PC-9 (cell line): ENCODE measurements at regions not wholly inside any gene's neighbourhood (a gene's known extent, or its start where the extent isn't known, plus 50 kb on each side); places are given as distances from the start of the nearest gene placed in this dataset.

Source experiments
- BruUV-seq: library from RNA; stranded (reverse); fragments of 400-500 nt; replicated peaks from 2 replicates; lab custom pipeline; 2021; lab: Mats Ljungman, UMichigan
- CTCF ChIA-PET: fragments of 300-600 bp; sonication (Branson Sonifier 250); formaldehyde crosslinking; loops from one replicate; lab custom pipeline; 2022; ENCODE audit warnings: antibody characterized with exemption; lab: Charles Lee
- POLR2A ChIA-PET: fragments of 300-600 bp; sonication (Branson Sonifier 250); formaldehyde crosslinking; loops from one replicate; lab custom pipeline; 2022; ENCODE audit warnings: antibody characterized with exemption; ENCODE audit not compliant: unreplicated experiment; lab: Charles Lee
- DNase-seq, 2 experiments: peaks; one replicate each; pipeline versions ENCODE4 v3.0.0 to v3.0.0-alpha.2; 2015 to 2022; ENCODE audit warnings: mixed read lengths in 1 of 2
- H2AFZ ChIP-seq: fragments of 200-600 bp; sonication (generic); 2 replicates; pipeline ENCODE4 v1.8.1; 2017; ENCODE audit warnings: antibody characterized with exemption
- H3F3A ChIP-seq: fragments of 200-600 bp; sonication (generic); 2 replicates; pipeline ENCODE4 v1.8.1; 2017; ENCODE audit warnings: antibody characterized with exemption, mild to moderate bottlenecking, low read depth; ENCODE audit not compliant: insufficient read depth
- H3K27ac ChIP-seq: fragments of 200-600 bp; sonication (generic); 2 replicates; pipeline ENCODE4 v1.6.1; 2016; ENCODE audit warnings: mixed run types
- H3K27me3 ChIP-seq: fragments of 200-600 bp; sonication (generic); 2 replicates; pipeline ENCODE4 v1.6.1; 2016; ENCODE audit warnings: low read depth, mixed run types; ENCODE audit not compliant: insufficient read depth
- H3K36me3 ChIP-seq: fragments of 200-600 bp; sonication (generic); 2 replicates; pipeline ENCODE4 v1.6.1; 2016; ENCODE audit warnings: low read depth, mixed run types
- H3K4me1 ChIP-seq: fragments of 200-600 bp; sonication (generic); replicated peaks from 2 replicates; pipeline ENCODE4 v1.6.1; 2016; ENCODE audit warnings: mixed run types; ENCODE audit not compliant: insufficient read depth
- H3K4me2 ChIP-seq: fragments of 200-600 bp; sonication (generic); 2 replicates; pipeline ENCODE4 v1.6.1; 2017; ENCODE audit warnings: mixed run types
- H3K4me3 ChIP-seq: fragments of 200-600 bp; sonication (generic); 2 replicates; pipeline ENCODE4 v1.6.1; 2016; ENCODE audit warnings: mixed run types
- H3K79me2 ChIP-seq: fragments of 200-600 bp; sonication (generic); 2 replicates; pipeline ENCODE4 v1.6.1; 2017; ENCODE audit warnings: low read depth, mixed run types
- H3K9me2 ChIP-seq: fragments of 200-600 bp; sonication (generic); 2 replicates; pipeline ENCODE4 v1.8.1; 2017; ENCODE audit warnings: mild to moderate bottlenecking; ENCODE audit not compliant: insufficient read depth
- H3K9me3 ChIP-seq: fragments of 200-600 bp; sonication (generic); 2 replicates; pipeline ENCODE4 v1.8.1; 2016; ENCODE audit warnings: low read depth; ENCODE audit not compliant: insufficient read depth
- H4K20me1 ChIP-seq: fragments of 200-600 bp; sonication (generic); 2 replicates; pipeline ENCODE4 v1.8.1; 2017; ENCODE audit not compliant: insufficient read depth
- EZH2 ChIP-seq: fragments of 200-600 bp; sonication (generic); IDR thresholded peaks from 2 replicates; pipeline ENCODE4 v1.8.0; 2017; ENCODE audit warnings: antibody characterized with exemption, low read depth
- intact Hi-C: fragments of 100-400 bp; cut with micrococcal nuclease; formaldehyde crosslinking; loops from one replicate; pipeline ENCODE4 v1.10.0; 2022; ENCODE audit not compliant: unreplicated experiment
- TF ChIP-seq, protein P1 (sequence below): fragments of 200-600 bp; sonication (generic); conservative IDR thresholded peaks from 2 replicates; pipeline ENCODE4 v1.6.1; 2017; ENCODE audit warnings: mixed run types, antibody characterized with exemption, mild to moderate bottlenecking, moderate library complexity

DNA sequence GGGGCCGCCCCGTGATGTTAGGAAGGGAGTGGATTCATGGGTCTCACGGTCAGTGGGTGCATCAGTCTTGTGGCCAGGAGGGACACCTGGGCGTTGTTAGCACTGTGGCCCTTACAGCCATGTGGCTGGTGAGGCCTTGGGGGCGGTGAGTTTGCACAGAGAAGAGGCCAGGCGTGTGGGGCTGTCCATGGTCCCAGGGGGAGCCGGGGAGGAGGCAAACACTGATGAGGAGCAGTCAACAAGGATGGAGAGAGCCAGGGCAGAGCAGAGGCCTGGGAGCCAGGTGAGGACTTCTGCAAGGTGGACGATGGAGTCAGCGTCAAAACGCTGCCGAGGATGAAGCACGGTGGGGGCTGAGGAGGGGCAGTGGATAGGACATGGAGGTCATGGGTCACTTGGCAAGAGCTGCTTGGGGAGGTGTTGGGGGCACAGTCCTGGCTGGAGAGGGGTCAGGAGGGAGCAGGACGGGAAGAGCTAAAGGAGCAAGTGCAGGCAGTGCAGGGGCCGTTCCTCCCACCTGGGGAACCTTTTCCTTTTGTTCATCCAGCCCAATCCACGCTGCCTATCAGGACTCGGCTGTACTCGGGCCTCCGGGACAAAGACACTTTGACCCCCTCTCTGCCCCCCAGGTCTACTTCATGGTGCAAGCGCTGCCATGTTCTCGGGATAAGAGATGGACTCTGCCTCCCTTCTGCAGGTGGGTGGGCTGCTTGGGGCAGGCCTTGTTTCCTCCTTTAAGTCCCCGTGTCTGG is 801.1 kb downstream of the TBC1D22A start:
- Histone ChIP-seq H3K27me3 (peaks cover 95% of the 10 kb centered on the region), H3K27ac (no peak overlapping the region), H3K4me2 (no peak overlapping the region), H3K9me3 (0 out of 2 replicates have a peak, but pooled peaks cover 2% of the 10 kb centered on the region), H3K4me1 (no peaks in the 10 kb centered on the region), H3F3A (no peaks in the 10 kb centered on the region), H3K79me2 (no peaks in the 10 kb centered on the region), H2AFZ (no peak overlapping the region), H3K36me3 (no peaks in the 10 kb centered on the region), H4K20me1 (no peaks in the 10 kb centered on the region), H3K4me3 (no peak overlapping the region), H3K9me2 (no peaks in the 10 kb centered on the region)
- intact Hi-C loops: no loop called here
- CTCF ChIA-PET: no interaction called here
- TF ChIP-seq EZH2: no peak
- TF ChIP-seq, protein P1, sequence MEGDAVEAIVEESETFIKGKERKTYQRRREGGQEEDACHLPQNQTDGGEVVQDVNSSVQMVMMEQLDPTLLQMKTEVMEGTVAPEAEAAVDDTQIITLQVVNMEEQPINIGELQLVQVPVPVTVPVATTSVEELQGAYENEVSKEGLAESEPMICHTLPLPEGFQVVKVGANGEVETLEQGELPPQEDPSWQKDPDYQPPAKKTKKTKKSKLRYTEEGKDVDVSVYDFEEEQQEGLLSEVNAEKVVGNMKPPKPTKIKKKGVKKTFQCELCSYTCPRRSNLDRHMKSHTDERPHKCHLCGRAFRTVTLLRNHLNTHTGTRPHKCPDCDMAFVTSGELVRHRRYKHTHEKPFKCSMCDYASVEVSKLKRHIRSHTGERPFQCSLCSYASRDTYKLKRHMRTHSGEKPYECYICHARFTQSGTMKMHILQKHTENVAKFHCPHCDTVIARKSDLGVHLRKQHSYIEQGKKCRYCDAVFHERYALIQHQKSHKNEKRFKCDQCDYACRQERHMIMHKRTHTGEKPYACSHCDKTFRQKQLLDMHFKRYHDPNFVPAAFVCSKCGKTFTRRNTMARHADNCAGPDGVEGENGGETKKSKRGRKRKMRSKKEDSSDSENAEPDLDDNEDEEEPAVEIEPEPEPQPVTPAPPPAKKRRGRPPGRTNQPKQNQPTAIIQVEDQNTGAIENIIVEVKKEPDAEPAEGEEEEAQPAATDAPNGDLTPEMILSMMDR: no peak
- POLR2A ChIA-PET: no interaction called here
- no TSS peak for BruUV-seq
- no peak for DNase-seq

DNA sequence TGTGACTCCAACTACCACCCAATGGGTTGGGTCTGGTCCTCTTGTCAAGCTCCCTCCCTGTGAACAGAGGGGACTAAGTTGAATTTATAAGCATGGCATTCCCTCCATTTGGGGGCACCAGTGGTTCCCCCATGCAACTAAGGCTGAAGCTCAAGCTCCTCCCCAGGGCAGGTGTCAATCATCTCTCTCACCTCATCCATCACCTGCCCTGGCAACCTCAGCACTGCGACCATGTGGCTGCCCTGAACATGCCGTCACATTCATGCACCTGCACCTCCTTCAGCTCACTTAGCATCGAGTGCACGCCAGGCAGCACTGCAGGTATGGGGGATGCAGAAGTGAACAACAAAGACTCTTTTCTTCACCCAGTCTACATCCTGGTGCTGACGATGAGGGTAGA is 799.3 kb downstream of the TBC1D22A start:
- H3K36me3 ChIP-seq: no peaks in the 10 kb centered on the region
- no peaks in the 10 kb centered on the region for H3K79me2 ChIP-seq
- DNase-seq: no peak
- H3K4me1 ChIP-seq: no peaks in the 10 kb centered on the region
- intact Hi-C loops: no loop called here
- no peak overlapping the region for H3K4me3 ChIP-seq
- ChIA-PET POLR2A (no interaction called here), CTCF (no interaction called here)
- no peak for TF ChIP-seq EZH2
- TF ChIP-seq, protein P1: no peak
- H4K20me1 ChIP-seq: no peaks in the 10 kb centered on the region
- no peak overlapping the region for H3K4me2 ChIP-seq
- H3K27ac ChIP-seq: no peak overlapping the region
- no peaks in the 10 kb centered on the region for H3K9me2 ChIP-seq
- H2AFZ ChIP-seq: no peak overlapping the region
- H3K27me3 ChIP-seq: peaks cover 95% of the 10 kb centered on the region
- peaks cover 9% of the 10 kb centered on the region; the same call in 1 of the 2 replicates for H3F3A ChIP-seq
- no TSS peak for BruUV-seq
- H3K9me3 ChIP-seq: 0 out of 2 replicates have a peak, but pooled peaks cover 6% of the 10 kb centered on the region

DNA sequence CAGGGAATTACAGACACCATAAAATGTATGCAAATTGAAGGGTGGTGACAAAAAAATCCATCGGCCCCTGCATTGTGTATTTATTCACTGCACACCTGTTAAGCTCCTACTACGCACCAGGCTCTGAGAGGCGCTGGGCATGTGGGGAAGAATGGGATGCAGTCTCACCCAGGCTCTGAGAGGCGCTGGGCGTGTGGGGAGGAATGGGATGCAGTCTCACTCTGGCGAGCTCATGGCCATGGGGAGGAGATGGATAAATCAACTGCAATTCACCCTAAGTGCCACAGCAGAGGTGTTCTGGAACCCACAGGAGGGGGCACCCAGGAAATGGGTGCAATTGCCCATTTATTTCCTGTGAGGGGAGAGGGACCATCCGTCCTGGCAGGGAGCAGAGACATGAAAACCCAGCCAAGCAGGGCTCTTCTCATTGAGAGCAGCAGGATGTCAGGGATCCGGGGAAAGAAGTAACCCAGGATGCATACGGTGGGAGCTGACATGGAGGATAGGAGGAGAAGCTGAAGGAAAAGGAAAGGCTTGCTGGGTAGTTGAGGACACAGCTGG is 798.7 kb downstream of the TBC1D22A start:
- ChIA-PET POLR2A (no interaction called here), CTCF (no interaction called here)
- intact Hi-C loops: no loop called here
- no peak for DNase-seq
- H3K4me3 ChIP-seq: no peak overlapping the region
- H2AFZ ChIP-seq: no peak overlapping the region
- H4K20me1 ChIP-seq: no peaks in the 10 kb centered on the region
- no peak overlapping the region for H3K27ac ChIP-seq
- BruUV-seq: no TSS peak
- TF ChIP-seq EZH2: no peak
- TF ChIP-seq, protein P1: no peak
- H3K36me3 ChIP-seq: no peaks in the 10 kb centered on the region
- 0 out of 2 replicates have a peak, but pooled peaks cover 4% of the 10 kb centered on the region for H3K9me3 ChIP-seq
- H3K27me3 ChIP-seq: peaks cover 95% of the 10 kb centered on the region
- H3K4me2 ChIP-seq: no peak overlapping the region
- no peaks in the 10 kb centered on the region for H3K4me1 ChIP-seq
- H3K79me2 ChIP-seq: no peaks in the 10 kb centered on the region
- no peaks in the 10 kb centered on the region for H3K9me2 ChIP-seq
- peaks cover 9% of the 10 kb centered on the region; the same call in 1 of the 2 replicates for H3F3A ChIP-seq
